ENCODE measurements at regions not wholly inside any gene's neighbourhood (a gene's known extent, or its start where the extent isn't known, plus 50 kb on each side); places are given as distances from the start of the nearest gene placed in this dataset.
A peak's percentile ranks its signal among the peaks of the same experiment; 100 is the strongest.

DNA sequence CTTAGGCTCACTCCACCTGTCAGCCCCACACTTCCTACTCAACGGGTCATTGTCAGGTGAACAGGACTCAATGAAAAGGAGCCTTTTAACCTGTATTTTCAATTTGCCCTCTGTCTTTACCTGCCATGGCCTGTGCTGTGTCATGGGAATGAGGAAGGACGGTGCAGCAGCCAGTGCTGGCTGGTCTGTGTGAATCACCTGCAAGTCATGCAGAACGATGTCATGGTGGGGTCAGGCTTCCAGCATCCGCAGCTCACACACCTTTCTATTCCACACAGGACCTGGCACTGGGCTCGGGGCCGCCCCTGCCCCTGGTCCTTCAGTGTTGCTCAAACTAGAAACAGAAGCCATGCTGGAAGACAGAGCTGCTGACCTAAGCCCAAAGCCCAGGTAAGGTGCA is 188.7 kb upstream of the GMDS start:
- intact Hi-C loops (cut with DNase I), result no loop called here
- no peak for DNase-seq

GRCh38 chr6:2433711-2434110 is 188.3 kb upstream of the GMDS start:
- intact Hi-C loops (cut with DNase I), result no loop called here
- DNase-seq, result no peak

- DNase-seq, result no peak
- intact Hi-C loops (cut with DNase I), result no loop called here
Measured at GRCh38 chr6:2433266-2433665, 187.9 kb upstream of the GMDS start.

- no peak for DNase-seq
- intact Hi-C loops (cut with DNase I), result no loop called here
Measured at GRCh38 chr6:2432292-2432691, 186.9 kb upstream of the GMDS start.

- DNase-seq, result no peak
- intact Hi-C loops (cut with DNase I), result no loop called here
Measured at GRCh38 chr6:2430612-2431011, 185.2 kb upstream of the GMDS start.

GRCh38 chr6:2429460-2429859 is 184.1 kb upstream of the GMDS start:
- DNase-seq, result no peak
- intact Hi-C loops (cut with DNase I), result no loop called here

DNA sequence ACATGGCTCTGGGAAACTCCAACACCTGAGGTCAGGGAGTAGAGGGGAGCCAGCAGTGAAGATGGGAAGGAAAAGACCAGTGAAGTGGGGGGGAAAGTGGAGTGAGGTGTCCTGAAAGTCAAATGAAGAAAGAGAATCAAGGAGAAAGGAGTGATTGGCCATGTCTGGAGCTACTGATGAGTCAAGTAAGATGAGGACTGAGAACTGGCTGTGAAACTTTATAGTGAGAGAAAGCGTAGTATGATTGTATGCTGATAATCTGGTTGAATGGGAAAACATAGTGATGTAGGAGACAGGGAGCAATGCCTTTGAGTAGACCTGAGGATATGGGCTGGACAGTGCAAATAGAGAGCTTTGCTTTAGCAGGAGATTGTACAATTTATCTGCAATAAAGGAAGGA is 183.6 kb upstream of the GMDS start:
- no peak for DNase-seq
- intact Hi-C loops (cut with DNase I), result no loop called here

GRCh38 chr6:2426561-2427340 is 181.3 kb upstream of the GMDS start:
- intact Hi-C loops (cut with DNase I), result no loop called here
- no peak for DNase-seq

- DNase-seq, result no peak
- intact Hi-C loops (cut with DNase I), result no loop called here
Measured at GRCh38 chr6:2416128-2416712, 170.8 kb upstream of the GMDS start.

DNA sequence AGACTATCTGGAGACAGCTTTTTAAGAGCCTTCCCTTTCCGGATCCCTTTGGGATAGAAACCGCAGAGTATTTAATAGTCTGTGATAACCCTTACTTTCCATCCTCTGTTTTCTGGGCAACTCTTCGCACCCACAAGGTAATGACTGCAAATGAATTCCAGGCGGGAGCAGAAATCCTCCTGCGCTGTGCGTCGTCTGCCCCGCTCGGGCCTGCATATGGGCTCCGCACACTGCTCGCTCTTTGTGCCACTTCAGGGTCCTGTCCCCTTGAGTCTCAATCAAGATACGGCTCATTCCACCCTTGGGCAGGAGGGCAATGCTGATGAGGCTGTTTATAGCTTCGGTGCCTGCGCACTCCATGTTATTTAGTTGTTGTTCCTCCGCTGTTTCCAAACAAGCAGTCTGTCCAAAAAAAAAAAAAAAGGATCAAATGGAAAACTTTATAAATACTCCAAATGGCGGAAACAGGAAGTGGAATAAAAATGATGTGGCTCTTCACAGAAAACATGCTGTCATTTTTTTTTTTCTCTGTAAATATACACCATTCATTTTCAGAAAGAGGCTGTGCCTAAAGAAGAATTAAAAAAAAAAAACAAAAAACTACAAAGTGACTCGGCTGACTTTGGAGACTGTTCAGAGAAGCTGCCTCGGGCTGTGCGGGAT is 169.6 kb upstream of the GMDS start:
- intact Hi-C loops (cut with DNase I), result no loop called here
- no peak for DNase-seq

- intact Hi-C loops (cut with DNase I), result no loop called here
- no peak for DNase-seq
Measured at GRCh38 chr6:2412731-2413130, 167.3 kb upstream of the GMDS start.

- DNase-seq, result no peak
- intact Hi-C loops (cut with DNase I), result no loop called here
Measured at GRCh38 chr6:2410656-2411380, 165.4 kb upstream of the GMDS start.

DNA sequence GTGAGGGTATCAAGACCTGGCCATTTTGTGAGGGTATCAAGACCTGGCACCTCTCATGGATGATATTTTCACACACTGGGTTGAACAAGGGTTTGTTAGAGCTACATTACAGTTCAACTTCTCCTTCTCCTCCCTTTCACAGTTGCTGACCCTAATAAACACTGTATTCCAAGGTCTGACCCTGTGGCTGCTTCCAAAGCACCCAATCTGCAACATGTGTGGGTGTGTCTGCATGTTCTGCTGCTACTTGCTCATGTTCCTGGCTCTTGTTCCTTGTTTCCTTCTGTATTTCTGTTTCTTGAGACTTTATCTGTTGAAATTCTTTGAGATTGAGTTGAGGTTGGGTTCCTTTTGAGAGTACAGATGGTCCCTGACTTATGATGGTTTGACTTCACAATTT is 162.1 kb upstream of the GMDS start:
- intact Hi-C loops (cut with DNase I), result no loop called here
- DNase-seq, result no peak

DNA sequence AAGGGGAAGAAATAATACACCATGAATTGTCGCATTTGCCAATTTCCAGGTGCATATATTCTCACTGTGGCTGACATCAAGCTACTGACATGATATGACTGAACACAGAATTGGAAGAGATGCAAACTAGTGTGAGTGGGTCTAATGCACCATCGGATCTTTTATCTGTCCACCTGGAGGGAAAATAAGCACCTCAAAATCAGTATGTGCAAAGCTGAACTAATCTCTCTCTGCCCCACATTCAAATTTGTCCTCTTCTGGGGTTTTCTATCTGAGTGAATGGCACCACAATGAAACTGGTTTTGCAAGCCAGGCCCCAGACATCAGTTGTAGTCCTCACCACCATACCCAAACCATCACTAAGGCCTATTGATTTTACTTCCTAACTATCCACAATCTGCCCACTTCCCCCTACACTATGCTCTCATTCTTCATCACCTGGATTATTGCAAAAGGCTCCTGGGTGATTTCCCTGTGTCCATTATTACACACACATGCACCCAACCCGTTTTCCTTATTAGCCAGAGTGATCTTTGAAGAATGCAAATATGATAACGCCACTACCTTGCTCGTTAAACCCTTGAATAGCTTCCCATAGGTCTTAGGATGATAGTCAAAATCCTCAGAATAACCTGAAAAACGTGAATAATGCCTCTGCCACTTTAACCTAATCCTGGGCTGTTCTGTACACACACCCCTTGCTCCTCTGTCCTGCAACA is 159.0 kb upstream of the GMDS start:
- no peak for DNase-seq
- intact Hi-C loops (cut with DNase I), result no loop called here

DNA sequence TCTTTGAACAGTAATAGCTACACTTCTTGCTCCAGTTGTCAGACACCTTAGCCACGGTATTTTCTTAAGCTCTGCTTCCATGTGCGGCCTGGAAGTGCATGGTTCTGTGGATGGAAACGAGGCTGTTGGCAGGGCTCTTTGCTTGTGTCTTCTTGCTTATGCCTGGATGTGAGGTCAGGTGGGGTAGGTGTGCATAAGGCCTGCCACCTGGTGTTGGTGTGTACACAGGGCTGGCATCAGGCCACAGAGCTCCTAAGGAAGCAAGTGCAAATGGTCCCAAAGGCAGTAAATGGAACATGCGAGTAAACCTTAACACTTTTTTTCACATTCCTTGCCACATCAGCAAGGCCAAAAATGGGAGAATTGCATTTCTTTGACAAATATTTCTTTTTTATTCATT is 158.1 kb upstream of the GMDS start:
- intact Hi-C loops (cut with DNase I), result no loop called here

DNA sequence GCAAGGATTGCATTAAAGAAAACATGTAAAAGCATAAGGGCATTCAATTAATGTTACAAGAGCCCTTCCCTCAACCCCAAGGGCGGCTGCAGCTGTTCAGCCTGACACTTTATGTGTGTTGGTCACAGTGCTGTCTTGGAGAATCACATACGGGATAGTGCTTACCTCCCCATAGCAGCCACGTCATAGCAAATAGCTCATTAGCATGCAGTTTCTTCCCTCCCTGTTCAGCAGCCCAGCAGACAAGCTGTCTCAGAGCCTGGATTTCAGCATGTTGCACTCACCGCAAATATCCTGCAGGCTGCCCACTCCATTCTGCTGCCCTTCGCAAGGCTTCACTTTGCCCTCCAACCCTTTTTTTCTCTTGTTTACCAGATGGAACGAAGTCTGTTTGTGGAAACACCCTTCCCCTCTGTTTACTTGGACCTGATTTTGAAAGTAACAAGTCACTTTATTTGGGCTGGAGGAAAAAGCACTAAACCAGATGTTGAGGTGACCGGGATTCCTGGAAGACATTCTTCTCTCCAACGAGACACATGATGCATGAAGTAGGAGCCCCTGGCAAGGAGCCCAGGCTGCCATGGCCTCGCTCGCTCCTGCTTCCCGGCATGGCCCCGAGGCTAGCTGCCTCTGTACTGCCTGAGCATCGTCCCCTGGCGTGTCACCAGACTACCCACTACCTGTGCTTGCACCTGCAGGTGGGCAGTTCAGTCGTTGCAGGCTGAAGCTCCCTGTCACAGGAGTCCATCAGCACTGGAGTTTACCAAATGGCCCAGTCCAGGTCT is 151.6 kb upstream of the GMDS start:
- DNase-seq, result peak in 2 of 10 donors; percentile 17 to 73
- intact Hi-C loops (cut with DNase I), result no loop called here

More for the DNA sequence above, 158.1 kb upstream of the GMDS start:
- no peak for DNase-seq

- intact Hi-C loops (cut with DNase I), result no loop called here
- DNase-seq, result no peak
Measured at GRCh38 chr6:2396042-2396657, 150.7 kb upstream of the GMDS start.

GRCh38 chr6:2388554-2389324 is 143.3 kb upstream of the GMDS start:
- no peak for DNase-seq

DNA sequence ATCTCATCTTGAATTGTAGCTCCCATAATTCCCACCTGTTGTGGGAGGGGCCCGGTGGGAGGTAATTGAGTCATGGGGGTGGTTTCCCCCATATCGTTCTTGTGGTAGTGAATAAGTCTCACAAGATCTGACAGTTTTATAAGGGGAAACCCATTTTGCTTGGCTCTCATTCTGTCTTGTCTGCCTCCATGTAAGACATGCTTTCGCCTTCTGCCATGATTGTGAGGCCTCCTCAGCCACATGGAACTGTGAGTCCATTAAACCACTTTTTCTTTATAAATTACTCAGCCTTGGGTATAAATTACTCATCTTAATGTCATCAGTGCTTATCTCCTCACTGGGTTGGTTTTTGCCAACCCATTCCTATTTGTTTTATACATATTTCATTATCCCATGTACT is 142.0 kb upstream of the GMDS start:
- intact Hi-C loops (cut with DNase I), result no loop called here
- no peak for DNase-seq

More at GRCh38 chr6:2388554-2389324, 143.3 kb upstream of the GMDS start:
- intact Hi-C loops (cut with DNase I), result no loop called here
